ENCODE measurements at regions not wholly inside any gene's neighbourhood (a gene's known extent, or its start where the extent isn't known, plus 50 kb on each side); places are given as distances from the start of the nearest gene placed in this dataset.

GRCh38 chrX:2581296-2581695 lies 80.5 kb upstream of the DHRSX start:
- TF ChIP-seq CTCF (conservative IDR thresholded peaks at IDR 0.05; ENCODE audit: low read depth in 2 of 2) (no peak), POLR2AphosphoS5 (IDR thresholded peaks at IDR 0.05; ENCODE audit: low read depth) (no peak), EZH2phosphoT487 (IDR thresholded peaks at IDR 0.05; ENCODE audit: unreplicated experiment) (no peak), EZH2 (IDR thresholded peaks at IDR 0.05; ENCODE audit: low read depth, unreplicated experiment) (no peak), REST (IDR thresholded peaks at IDR 0.05; ENCODE audit: unreplicated experiment) (no peak)
